Fibroblast of the conjunctiva (primary cell): ENCODE measurements at regions not wholly inside any gene's neighbourhood (a gene's known extent, or its start where the extent isn't known, plus 50 kb on each side); places are given as distances from the start of the nearest gene placed in this dataset.
A peak's percentile ranks its signal among the peaks of the same experiment; 100 is the strongest.
"Not testable (repeated sequence)": the region's sequence is repeated elsewhere in the genome, so short reads cannot be mapped to it uniquely, and the experiment has no call there.

Source experiments
- DNase-seq: peaks from one replicate; pipeline ENCODE4 v3.0.0-alpha.2; 2010; ENCODE audit warnings: low read depth

DNA sequence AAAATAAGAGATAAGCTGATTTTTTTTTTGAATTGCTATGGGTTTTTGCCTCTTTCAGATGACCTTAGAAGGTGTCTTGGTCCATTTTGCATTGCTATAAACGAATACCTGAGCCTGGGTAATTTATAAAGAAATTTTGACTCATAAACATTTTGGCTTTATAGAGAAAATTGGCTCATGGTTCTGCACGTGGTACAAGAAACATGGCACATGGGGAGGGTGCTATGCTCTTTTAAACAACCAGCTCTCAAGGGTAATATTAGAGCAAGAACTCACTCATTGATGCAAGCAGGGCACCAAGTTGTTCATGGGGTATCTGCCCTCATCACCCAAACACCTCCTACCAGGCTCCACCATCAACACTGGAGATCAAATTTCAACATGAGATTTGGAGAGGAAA, 408.8 kb downstream of the NUP35 start:
- DNase-seq: no peak

DNA sequence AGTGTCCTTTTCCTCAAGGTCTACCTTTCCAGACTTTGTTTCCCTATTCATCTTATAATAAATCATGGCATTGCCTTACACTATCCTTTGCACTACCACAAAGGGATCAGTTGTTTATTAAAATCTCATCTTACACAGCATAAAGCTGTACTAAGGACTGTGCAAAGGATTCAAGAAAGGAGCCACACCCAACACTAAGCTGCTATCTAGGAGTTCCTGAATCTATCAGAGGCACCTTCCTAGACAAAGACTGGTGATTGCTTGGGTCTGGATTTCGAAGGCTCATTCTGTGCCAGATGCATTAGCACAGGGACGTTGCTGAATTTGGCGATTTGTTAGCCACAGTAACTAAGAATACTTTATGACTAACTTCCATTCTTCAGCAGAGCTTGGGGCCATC, 412.0 kb downstream of the NUP35 start:
- DNase-seq: no peak

DNA sequence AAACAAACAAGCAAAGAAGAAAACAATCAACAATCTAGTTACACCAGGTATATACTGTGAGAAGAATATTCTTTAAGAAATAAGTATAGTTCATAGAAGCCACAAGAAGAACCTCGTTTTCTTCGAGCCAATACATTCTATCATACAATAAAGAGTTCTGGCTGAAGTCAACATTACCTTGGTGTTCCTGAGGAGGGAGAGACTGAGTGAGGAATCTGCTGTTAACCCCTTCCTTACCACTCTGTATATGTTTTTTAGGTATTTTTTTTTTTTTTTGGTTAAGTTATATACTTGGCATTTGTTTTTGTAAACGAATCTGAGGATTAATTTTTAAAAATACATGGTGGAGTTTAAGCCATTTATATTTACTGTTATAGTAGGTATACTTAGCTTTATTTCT, 412.5 kb downstream of the NUP35 start:
- DNase-seq: no peak

DNA sequence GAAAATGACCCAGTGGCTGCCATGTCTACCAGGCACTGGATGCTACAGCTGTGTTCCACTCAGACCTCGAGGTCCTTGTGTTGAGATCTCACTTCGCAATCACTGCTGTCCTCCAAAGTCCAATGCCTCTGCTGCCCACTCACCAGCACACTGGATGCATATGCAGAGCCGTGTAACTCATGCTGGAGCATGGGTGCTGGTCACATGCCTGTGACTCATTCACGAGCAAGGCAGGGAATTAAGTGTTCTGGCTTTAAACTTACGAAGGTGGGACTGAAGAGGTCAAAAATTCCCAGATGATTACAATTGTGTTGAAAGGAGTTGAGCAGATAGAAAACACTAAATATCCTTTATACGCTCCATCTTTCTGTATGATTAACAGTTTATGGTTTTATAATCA, 417.5 kb downstream of the NUP35 start:
- peak; percentile 13 for DNase-seq

DNA sequence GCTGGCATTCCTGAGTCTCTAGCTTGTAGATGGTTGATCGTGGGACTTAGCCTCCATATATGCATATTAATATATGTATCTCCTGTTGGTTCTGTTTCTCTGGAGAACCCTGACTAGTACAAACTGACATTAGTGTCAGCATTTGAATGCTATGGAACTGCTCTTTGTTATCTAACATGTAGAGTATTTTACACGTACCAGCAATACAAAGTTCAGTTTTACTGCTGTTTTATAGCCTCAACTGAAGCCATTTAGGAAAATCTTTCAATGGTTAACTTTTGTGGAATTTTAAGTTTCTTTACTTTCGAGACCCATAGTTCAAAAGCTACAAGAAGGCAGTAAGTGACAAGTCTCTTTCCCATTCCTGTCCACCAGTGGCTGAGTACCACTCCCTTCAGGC, 418.4 kb downstream of the NUP35 start:
- no peak for DNase-seq

DNA sequence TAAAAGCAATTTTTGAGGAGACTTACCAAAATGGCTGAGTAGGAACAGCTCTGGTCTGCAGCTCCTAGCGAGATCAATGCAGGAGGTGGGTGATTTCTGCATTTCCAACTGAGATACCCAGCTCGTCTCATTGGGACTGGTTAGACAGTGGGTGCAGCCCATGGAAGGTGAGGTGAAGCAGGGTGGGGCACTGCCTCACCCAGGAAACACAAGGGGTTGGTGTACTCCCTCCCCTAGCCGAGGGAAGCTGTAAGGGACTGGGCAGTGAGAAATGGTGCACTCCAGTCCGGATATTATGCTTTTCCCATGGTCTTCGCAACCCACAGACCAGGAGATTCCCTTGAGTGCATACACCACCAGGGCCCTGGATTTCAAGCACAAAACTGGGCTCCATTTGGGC, 419.0 kb downstream of the NUP35 start:
- no peak for DNase-seq

DNA sequence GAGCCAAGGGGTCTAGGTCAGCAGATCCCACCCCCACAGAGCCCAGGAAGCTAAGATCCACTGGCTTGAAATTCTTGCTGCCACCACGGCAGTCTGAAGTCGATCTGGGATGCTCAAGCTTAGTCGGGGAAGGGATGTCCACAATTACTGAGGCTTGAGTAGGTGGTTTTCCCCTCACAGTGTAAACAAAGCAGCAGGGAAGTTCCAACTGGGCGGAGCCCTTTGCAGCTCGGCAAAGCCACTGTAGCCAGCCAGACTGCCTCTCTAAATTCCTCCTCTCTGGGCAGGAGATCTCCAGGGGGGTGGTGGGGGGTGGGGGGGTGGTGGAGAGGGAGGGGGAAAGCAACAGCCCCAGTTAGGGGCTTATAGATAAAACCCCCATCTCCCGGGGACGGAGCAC, 419.5 kb downstream of the NUP35 start:
- no peak for DNase-seq

DNA sequence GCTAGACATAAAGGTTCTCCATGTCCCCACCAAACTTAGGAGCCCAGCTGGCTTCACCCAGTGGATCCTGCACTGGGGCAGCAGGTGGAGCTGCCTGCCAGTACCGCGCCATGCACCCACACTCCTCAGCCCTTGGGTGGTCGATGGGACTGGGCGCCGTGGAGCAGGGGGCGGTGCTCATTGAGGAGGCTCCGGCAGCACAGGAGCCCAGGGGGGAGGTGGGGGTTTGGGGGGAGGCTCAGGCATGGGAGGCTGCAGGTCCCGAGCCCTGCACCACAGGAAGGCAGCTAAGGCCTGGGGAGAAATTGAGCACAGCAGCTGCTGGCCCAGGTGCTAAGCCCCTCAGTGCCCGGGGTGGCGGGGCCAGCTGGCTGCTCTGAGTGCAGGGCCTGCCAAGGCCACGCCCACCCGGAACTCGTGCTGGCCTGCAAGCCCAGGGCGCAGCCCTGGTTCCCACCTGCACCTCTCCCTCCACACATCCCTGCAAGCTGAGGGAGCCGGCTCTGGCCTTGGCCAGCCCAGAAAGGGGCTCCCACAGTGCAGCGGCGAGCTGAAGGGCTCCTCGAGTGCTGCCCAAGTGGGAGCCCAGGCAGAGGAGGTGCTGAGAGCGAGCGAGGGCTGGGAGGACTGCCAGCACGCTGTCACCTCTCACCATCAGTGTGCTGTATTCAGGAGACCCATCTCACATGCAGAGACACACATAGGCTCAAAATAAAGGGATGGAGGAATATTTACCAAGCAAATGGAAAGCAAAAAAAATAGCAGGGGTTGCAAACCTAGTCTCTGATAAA, 422.5 kb downstream of the NUP35 start:
- not testable (repeated sequence) for DNase-seq

DNA sequence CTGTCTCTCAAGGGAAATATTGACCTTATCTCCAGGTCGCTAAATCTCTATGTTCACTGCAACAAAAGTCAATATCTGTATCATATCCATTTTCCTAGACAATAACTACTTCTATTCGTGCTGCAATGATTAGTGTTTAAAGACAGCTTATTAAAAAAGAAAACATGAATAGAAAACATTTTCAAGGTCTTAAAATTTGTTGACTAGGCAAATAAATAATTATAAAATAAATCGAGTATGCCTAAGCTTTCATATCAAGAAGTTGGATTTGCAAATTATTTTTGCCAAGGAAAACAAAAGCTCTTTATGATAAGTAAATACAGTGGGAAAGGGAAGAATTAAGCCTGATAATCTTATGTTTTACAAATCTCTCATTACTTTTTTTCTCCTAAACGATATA, 428.5 kb downstream of the NUP35 start:
- DNase-seq: no peak

DNA sequence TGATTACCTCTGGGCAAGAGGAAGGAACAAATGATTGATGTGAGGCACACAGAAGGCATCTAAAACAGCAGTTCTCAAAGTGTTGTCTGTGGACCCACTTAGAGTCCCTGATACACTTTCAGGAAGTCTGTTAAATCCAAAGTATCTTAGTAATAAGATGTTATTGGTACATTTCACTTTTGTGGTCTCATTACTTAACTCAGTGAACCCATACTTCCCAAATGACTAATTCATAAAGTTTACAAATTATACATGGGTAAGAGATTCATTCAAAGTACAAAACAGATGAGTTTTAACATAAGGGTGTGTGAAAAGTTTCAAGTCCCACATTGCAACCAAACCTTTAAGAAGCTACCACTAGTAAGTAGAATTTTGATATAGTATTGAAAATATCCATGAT, 440.5 kb downstream of the NUP35 start:
- no peak for DNase-seq

DNA sequence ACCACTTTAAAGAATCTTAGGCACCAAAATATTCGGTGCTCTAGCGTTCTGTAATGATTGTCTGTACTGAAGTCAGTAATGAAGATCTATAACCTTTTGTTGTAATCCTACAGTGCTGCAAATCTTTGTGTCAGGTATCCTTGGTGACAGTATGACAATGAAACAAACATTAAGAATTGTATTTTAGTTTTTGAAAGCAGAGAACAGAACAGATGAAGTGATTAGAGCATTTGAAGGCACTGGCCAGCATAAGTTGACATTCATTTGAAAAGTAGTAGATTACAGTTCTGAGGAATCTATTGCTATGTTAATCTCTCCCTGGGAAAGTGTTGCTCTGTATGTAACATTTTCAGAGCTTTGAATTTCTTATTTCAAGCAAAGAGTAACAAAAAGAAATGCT, 451.2 kb downstream of the NUP35 start:
- DNase-seq: no peak

DNA sequence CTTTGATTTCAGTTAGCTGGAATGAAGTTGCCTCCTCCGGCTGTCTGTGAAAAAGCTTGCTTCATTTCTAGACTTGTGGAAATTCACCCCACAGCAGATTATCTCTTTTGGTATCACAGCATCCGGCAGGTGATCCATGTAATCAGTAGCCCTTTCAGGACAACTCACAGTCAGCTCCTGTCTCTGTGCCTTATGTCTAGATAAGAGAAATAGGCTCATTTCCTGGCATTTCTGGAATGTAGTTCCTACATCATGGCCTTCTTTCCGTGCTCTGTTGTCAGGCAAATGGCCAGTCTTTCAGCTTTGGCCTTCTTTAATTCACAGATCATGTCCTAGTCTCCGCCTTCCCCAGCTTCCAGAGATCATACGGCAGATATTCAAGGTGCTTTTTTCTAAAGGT, 455.4 kb downstream of the NUP35 start:
- DNase-seq: no peak

DNA sequence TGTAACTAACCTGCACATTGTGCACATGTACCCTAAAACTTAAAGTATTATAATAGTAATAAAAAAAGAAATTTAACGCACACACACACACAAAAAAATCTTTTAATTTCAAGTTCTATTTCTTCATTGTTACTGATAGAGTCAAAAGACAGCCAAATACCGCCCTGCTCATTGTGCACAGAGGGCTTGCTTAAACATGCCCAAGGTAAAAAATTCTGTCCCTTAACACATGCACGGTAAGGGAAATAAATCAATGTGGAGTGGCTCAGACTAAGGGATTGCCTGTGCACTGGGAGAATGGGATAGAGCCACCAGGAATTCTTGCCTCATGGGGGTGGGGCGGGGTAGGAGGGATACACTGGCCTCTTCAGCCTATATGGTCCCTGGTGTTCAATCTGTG, 468.0 kb downstream of the NUP35 start:
- DNase-seq: no peak

DNA sequence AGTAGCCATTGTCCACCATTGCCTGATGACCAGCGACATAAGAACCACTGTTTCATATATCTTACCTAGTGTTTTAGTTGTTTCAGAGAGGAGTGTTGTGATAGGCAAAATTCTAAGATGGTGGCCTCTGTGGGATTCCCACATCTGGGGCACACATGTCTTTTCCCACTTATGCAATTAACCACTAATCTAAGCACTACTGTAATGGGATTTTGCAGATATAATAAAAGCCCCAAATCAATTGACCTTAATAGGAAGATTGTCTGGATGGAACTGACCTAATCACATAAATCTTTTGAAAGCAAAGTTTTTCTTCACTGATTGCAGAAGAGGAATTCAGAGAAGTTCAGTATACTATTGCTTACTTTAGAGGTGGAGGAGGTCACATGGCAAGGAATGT, 469.9 kb downstream of the NUP35 start:
- no peak for DNase-seq

DNA sequence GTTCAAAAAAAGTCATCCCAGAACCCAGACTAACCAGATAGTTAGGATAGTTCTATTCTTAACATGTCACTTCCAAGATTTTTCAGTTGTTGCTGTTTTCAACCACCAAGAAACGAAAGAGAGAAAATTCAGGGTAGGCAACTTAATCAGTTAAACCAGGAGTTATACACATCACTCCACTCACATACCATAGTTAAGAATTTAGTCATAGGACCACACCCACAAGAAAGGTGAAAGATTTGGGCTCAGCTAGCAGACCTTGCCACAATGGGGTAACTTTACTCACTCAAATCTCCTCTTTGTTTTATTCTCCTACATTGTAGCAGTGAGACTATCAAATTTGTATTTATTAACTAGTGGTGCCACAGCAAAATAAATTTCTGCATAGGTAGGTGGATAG, 473.6 kb downstream of the NUP35 start:
- DNase-seq: no peak

DNA sequence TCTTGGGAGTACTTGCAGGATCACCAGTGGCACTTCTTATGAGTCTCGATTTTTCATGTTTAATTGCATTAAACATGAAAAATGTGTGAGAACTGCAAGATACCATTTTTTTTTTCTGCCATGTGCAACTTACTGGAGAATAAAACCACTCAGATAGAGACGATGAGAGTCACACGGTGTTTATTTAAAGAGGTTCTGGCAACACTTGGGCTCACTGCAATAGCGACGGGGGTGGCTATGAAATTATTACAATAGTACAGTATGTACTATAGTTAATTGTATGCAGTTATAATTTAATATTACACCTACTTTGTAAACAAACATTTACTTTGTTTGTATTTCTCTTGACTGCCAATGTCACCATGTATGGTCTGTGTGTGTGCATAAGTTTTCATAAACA, 479.8 kb downstream of the NUP35 start:
- no peak for DNase-seq

DNA sequence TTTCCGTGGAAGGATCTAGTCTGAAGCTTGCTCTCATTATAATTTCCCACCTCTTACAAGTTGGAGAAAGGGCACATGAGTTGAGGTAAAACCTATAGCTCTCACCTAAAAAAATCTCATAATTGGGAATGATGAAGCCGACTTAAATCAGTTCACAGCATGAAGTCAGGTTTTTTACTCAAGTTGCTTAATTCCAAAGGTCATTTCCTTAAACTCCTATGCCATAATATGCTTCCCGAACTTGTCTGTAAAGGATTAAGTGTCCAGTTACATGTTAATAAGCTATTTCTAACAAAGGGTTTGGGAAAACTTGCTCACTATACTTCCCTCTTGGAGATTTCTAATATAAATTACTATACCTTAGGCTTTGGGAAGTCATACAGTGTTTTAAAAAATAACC, 481.2 kb downstream of the NUP35 start:
- DNase-seq: no peak

DNA sequence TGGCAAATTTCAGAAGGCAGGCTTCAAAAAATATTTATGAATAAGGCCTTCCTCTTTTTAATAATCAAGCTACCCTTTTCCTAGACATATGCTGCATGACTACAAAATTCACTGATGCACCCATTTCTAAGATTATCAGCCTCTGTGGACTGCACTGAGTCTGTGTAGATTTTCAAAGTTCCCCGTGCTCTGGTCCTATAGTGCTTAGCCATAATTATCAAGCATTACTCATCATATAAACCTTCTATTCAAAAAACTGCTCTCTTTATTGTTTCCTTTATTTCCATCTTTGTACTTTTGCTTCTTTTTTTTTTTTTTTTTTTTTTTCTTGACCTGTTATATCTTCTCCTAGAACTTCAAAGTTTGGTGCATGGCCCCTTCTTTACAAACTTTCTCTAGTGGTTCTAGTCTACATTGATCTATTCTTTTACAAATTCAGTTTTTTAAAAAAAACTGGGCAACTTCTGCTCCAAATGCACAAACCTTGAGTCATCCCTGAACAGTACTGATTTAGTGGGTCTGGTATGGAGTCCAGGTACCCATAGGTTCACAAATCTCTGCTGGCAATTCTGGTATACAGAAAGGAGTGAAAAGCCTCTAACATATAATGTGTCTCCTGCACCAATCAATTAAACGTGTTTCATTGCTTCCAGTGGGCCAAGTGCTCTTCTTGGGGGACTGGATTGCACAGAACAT, 481.9 kb downstream of the NUP35 start:
- DNase-seq: no peak

DNA sequence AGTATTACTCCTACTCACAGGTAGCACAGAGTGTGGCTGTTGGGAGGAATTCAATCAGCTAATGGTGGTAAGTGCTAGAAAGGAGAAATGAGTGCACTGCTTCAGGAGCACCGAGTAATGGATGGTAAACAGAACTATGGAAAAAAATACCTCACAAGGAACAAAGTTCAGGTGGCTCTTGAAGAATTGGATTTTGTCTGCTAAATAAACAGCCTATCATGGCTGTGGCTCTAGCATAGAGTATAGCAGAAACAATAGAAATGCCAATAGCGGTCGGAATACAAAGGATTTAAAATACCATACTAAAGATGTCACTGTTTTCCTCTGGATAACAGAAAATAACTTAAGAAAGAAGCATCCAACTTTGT, 482.5 kb downstream of the NUP35 start:
- DNase-seq: no peak

DNA sequence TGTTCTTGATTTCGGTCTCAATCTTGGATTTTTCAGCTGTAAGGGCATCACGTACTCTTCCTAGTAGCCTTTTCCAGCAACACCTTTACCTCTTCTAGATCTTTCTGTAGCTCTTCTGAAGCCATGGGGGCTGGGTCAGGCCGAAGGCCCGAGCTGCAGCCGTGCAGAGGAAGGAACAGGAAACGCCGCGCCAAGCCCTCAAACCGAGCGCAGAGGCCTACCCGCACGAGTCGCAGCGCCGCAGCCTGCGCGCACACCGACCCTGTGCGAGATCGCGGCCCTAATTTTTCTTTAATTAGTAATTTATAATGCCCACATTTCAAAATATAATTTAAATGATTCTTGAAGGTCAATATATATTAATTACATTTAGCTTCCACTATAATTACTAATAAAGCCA, 483.8 kb downstream of the NUP35 start:
- DNase-seq: no peak

DNA sequence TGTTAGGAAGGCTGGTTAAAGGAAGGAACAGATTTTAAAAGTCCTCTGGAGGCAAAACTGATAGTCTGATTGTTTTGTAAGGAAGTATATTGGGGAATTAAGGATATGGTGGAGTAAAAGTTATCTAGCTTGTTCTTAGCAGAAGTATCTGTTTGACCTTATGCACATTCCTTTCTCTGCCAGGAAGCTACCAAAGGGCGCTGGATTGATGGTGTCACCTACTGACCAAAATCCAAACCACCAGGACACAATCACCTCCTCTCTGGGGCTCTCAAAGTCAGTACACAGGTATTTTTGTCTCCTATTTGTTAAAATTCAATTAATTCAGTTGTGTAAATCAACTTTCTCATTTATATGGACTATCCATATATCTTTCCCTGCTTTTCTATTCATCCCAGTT, 484.5 kb downstream of the NUP35 start:
- no peak for DNase-seq

DNA sequence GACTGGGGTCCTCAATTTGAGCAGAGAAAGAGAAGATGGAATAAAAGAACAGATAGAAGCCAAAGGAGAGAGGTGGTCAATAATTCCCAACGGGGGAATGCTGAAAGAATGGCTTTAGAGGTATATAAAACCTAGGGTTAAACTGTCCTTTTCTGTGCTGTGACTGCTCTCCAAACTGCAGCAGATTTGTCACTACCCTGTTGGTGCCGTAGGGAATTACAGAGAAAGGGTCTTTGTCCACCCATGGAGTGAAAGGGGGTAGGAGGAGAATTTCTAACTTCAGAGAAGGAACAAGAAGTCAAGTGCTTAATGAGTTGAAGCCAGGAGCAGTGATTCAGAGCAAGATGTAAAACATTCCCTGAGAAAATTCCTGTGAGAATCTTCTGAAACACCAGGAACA, 486.5 kb downstream of the NUP35 start:
- DNase-seq: no peak

DNA sequence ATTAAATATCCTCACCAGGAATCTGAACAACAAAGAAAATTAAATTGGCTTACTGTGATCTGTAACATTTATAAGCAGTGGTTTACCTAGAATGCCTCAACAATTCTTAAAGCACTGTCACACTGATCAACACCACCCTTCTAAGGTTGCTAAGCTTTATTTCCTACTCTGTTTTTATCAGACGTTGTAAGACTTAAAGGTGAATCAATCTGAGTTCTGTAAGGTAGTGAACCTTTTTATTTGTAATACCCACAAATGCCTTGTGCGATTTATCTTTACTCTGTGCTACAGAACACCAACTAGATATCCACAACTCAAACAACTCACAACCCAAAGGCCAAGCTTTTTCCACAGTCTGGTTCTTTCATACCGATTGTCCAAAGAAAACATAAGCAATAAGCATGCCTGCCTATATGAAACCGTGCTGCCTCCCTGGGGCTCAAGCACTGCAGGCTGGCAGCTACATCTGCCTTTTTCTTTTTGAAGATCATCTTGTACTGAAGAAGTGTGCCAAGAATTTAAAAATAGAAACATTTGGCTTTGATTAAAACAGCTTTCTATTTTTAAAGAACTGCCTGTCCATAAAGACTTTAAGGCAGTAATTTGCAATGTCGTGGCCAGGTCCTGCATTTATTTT, 490.7 kb downstream of the NUP35 start:
- peak; percentile 70 for DNase-seq

DNA sequence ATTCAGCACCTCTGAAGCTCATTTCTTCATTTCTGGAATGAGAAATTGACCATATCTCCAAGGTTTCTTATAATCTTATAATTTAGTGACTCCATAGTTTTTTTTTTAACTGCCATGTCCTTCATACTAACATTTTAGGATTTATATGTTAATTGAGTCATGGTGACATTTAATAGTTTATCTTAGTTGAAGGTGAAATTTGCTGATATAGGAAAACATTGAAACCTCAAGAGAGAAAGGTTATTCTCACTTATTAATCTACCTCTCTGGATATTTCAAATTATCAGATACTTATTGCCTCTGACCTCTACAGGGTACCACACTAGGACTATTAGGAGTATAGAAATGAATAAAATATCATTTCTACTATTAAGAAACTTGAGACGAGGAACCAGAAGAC, 499.0 kb downstream of the NUP35 start:
- DNase-seq: no peak
